GM12878 (cell line): ENCODE measurements at regions not wholly inside any gene's neighbourhood (a gene's known extent, or its start where the extent isn't known, plus 50 kb on each side); places are given as distances from the start of the nearest gene placed in this dataset.

ENCODE experiments used
- ATF2 ChIP-seq: IDR thresholded peaks from 2 replicates; pipeline ENCODE4 v1.6.1; 2012; ENCODE audit warnings: low read length, inconsistent platforms
- NFYB ChIP-seq: IDR thresholded peaks from 2 replicates; pipeline ENCODE4 v1.6.1; 2011; ENCODE audit warnings: low read depth, mild to moderate bottlenecking, low read length, improper control_type of control experiment, moderate library complexity; ENCODE audit not compliant: insufficient read depth
- PAX5 ChIP-seq: IDR thresholded peaks from 2 replicates; pipeline ENCODE4 v1.6.1; 2011; ENCODE audit warnings: low read depth, low read length, borderline replicate concordance
- POLR2A ChIP-seq: IDR thresholded peaks from 2 replicates; pipeline ENCODE4 v1.6.1; 2011; ENCODE audit warnings: low read depth, mild to moderate bottlenecking, low read length
- POLR2AphosphoS5 ChIP-seq: IDR thresholded peaks from 2 replicates; pipeline ENCODE4 v1.6.1; 2011; ENCODE audit warnings: mild to moderate bottlenecking, low read length, inconsistent platforms
- SP1 ChIP-seq: IDR thresholded peaks from one replicate; pipeline ENCODE4 v1.6.1; 2011; ENCODE audit warnings: low read depth, low read length
- TAF1 ChIP-seq: IDR thresholded peaks from 2 replicates; pipeline ENCODE4 v1.6.1; 2011; ENCODE audit warnings: mild to moderate bottlenecking, low read depth, low read length, borderline replicate concordance
- TF ChIP-seq, protein P1 (sequence below): fragments of 450-650 bp; IDR thresholded peaks from 2 replicates; pipeline ENCODE4 v1.6.1; 2017; ENCODE audit warnings: mild to moderate bottlenecking
- TF ChIP-seq, protein P2 (sequence below): IDR thresholded peaks from 2 replicates; pipeline ENCODE4 v1.6.1; 2011; ENCODE audit warnings: borderline replicate concordance, low read depth, mild to moderate bottlenecking, moderate library complexity, low read length; ENCODE audit not compliant: insufficient read depth, poor library complexity, severe bottlenecking

DNA sequence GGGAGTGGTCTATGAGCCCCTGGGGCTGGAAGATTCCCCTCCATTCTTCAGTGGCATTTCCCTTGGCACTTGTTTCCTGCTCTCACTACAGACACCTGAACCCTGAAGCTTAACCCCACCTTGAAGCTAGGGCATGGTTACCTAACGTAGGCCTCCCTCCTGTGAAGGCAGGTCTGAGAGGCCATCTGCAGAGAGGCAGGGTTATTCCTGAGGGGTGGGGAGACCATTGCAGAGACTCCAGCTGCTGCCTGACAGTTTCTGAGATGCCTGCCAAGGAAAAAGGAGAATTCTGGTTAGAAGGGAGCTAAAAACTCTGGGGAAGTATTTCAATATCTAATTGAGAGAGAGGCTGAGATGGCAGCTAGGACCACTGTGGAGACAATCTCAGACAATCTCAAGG is 119.3 kb upstream of the NDUFV2 start:
- TF ChIP-seq PAX5 = no peak
- no peak for TF ChIP-seq SP1
- no peak for TF ChIP-seq TAF1
- TF ChIP-seq, protein P1, sequence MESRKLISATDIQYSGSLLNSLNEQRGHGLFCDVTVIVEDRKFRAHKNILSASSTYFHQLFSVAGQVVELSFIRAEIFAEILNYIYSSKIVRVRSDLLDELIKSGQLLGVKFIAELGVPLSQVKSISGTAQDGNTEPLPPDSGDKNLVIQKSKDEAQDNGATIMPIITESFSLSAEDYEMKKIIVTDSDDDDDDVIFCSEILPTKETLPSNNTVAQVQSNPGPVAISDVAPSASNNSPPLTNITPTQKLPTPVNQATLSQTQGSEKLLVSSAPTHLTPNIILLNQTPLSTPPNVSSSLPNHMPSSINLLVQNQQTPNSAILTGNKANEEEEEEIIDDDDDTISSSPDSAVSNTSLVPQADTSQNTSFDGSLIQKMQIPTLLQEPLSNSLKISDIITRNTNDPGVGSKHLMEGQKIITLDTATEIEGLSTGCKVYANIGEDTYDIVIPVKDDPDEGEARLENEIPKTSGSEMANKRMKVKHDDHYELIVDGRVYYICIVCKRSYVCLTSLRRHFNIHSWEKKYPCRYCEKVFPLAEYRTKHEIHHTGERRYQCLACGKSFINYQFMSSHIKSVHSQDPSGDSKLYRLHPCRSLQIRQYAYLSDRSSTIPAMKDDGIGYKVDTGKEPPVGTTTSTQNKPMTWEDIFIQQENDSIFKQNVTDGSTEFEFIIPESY = no peak
- no peak for TF ChIP-seq POLR2A
- TF ChIP-seq POLR2AphosphoS5 = no peak
- TF ChIP-seq, protein P2, sequence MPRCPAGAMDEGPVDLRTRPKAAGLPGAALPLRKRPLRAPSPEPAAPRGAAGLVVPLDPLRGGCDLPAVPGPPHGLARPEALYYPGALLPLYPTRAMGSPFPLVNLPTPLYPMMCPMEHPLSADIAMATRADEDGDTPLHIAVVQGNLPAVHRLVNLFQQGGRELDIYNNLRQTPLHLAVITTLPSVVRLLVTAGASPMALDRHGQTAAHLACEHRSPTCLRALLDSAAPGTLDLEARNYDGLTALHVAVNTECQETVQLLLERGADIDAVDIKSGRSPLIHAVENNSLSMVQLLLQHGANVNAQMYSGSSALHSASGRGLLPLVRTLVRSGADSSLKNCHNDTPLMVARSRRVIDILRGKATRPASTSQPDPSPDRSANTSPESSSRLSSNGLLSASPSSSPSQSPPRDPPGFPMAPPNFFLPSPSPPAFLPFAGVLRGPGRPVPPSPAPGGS = no peak
- TF ChIP-seq ATF2 = no peak
- TF ChIP-seq NFYB = no peak
